GM12878 (cell line): ENCODE measurements at regions not wholly inside any gene's neighbourhood (a gene's known extent, or its start where the extent isn't known, plus 50 kb on each side); places are given as distances from the start of the nearest gene placed in this dataset.

Experiments
- BCL11A ChIP-seq: IDR thresholded peaks from 2 replicates; pipeline ENCODE4 v1.6.1; 2011; ENCODE audit warnings: low read depth, low read length
- CBFB ChIP-seq: IDR thresholded peaks from 2 replicates; pipeline ENCODE4 v1.6.1; 2016; ENCODE audit warnings: antibody characterized with exemption, low read depth
- CTCF ChIP-seq, 3 experiments: IDR thresholded peaks in 2 of 3; conservative IDR thresholded peaks in 1 of 3; 2 replicates each; pipeline ENCODE4 v1.5.1; 2011; ENCODE audit warnings: low read depth in 3 of 3, low read length in 3 of 3, mild to moderate bottlenecking in 3 of 3, control low read depth in 2 of 3, moderate library complexity in 2 of 3, inconsistent platforms in 1 of 3, mixed read lengths in 1 of 3; ENCODE audit not compliant: control insufficient read depth in 2 of 3, insufficient read depth in 1 of 3; ENCODE audit errors: extremely low read depth in 1 of 3
- EZH2 ChIP-seq: IDR thresholded peaks from 2 replicates; pipeline ENCODE4 v1.6.1; 2012; ENCODE audit warnings: low read depth, mild to moderate bottlenecking, control low read depth, inconsistent platforms, low read length, borderline replicate concordance; ENCODE audit not compliant: control insufficient read depth
- MAX ChIP-seq: IDR thresholded peaks from 2 replicates; pipeline ENCODE4 v1.6.1; 2012; ENCODE audit warnings: low read depth, low read length, improper control_type of control experiment
- PBX3 ChIP-seq: IDR thresholded peaks from 2 replicates; pipeline ENCODE4 v1.6.1; 2011; ENCODE audit warnings: mild to moderate bottlenecking, low read depth, low read length, moderate library complexity; ENCODE audit not compliant: insufficient replicate concordance
- POLR2A ChIP-seq: IDR thresholded peaks from 2 replicates; pipeline ENCODE4 v1.6.1; 2011; ENCODE audit warnings: low read depth, mild to moderate bottlenecking, low read length
- POU2F2 ChIP-seq: IDR thresholded peaks from 3 replicates; pipeline ENCODE4 v1.6.1; 2011; ENCODE audit warnings: low read depth, mild to moderate bottlenecking, low read length, borderline replicate concordance
- RCOR1 ChIP-seq: conservative IDR thresholded peaks from 2 replicates; pipeline ENCODE4 v1.6.1; 2012; ENCODE audit warnings: low read depth, low read length, improper control_type of control experiment
- SMC3 ChIP-seq: IDR thresholded peaks from 2 replicates; pipeline ENCODE4 v1.6.1; 2011; ENCODE audit warnings: low read length, improper control_type of control experiment, borderline replicate concordance
- YY1 ChIP-seq: IDR thresholded peaks from 2 replicates; pipeline ENCODE4 v1.6.1; 2011; ENCODE audit warnings: low read depth, mild to moderate bottlenecking, low read length

GRCh38 chr7:42611961-42612360, 299.9 kb downstream of the C7orf25 start:
- TF ChIP-seq PBX3: no peak
- no peak for TF ChIP-seq CBFB
- TF ChIP-seq EZH2: no peak
- no peak for TF ChIP-seq CTCF (IDR thresholded peaks at IDR 0.05 in 2 of 3, conservative IDR thresholded peaks at IDR 0.05 in 1 of 3; ENCODE audit: control insufficient read depth in 2 of 3, extremely low read depth in 1 of 3, insufficient read depth in 1 of 3, low read depth in 3 of 3, low read length in 3 of 3)
- no peak for TF ChIP-seq BCL11A
- no peak for TF ChIP-seq SMC3
- no peak for TF ChIP-seq POU2F2
- no peak for TF ChIP-seq RCOR1
- TF ChIP-seq YY1: no peak
- TF ChIP-seq MAX: no peak
- no peak for TF ChIP-seq POLR2A
